NCI-H1930 (cell line): ENCODE measurements at regions not wholly inside any gene's neighbourhood (a gene's known extent, or its start where the extent isn't known, plus 50 kb on each side); places are given as distances from the start of the nearest gene placed in this dataset.

ENCODE experiments used
- DNase-seq, 2 experiments: peaks; one replicate each; lab custom pipeline; 2025; lab: John Stamatoyannopoulos, UW

DNA sequence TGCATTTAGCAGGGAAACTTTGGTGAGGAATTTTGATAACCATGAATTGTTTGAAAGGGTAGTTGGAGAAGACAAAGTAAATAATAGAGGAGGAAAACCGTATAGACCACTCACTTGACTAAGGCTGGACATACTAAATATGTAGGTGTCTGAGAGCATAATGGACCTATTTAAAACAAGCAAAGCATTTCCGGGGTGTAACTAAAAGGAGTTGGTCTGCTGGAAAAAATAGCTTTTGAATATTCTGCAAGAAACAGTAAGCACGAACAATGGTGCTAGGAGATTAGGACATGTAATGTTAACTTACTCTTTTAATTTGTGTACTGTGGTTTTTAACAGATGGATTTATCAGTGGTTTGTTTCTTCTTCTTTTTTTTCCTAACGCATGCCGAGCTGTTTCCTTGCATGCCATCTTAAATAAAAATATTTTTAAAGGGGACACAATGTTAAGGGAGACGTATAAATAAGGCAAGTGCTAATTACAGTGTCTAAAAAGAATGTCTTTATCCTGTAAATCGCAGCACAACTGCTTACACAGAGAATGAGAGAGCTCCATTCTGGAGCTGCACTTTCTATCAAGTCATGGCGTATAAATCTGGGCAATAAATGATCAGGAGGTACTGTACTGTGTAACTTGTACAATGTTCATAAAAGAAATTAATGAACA, 492.1 kb downstream of the LMO4 start:
- DNase-seq: no peak

DNA sequence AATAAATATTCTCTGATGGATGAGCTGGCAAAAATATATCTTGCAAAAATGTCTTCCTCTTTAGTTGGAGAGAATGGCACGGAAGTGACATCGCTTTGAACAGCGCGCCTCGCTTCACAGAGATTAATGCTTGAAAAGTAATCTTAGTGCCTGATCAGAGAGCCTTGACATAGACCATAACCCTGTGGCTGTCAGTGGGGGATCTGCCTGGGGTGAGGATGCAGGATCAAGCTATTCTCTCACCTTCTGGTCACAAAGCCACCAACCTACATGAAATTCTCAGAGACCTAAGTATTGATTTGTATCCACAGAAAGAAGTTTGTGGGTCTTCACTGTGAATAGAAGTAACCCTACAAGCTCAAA, 492.6 kb downstream of the LMO4 start:
- no peak for DNase-seq

DNA sequence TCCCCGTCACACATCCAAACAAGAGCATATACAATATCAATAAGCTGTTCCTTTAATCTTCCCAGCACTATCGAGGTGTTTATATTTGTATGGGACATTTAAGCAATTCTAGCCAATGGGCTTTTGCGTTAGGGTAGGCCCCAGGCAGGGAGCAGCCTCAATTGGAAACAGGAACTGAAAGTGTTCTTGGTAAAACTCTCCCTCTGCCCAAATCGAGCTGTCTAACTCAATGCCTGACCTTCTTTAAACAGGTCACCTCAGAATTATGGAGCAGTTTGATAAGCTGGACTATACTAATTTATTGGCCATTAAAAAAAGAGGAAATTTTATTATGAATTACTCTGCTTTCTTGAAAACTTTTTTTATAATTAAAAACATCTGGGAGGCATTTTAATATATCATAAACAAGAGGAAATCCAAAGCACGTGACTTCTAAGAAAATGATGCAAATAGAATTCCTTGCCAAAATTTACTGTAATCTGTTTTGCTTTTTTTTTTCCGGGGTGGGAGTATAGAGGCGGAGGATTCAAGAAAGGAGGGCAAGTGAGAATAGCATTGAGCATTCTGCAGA, 498.1 kb downstream of the LMO4 start:
- no peak for DNase-seq

DNA sequence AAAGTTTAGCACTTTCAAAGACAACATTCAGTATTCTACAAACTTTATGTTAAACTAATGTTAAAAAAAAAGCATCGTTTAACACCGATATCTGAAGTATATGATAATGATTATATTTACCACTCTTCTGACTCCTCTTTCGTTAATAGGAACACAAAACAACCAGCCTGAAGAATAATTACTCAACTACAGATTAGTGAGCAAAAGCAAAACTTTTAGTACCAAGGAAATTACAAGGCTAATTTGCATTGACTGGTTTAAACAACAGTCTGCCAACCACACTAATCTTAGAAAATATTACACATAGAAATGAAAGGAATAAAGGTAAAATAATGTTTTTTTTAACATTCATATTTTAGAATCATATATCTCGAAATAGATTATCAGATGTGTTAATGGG, 500.7 kb downstream of the LMO4 start:
- no peak for DNase-seq

DNA sequence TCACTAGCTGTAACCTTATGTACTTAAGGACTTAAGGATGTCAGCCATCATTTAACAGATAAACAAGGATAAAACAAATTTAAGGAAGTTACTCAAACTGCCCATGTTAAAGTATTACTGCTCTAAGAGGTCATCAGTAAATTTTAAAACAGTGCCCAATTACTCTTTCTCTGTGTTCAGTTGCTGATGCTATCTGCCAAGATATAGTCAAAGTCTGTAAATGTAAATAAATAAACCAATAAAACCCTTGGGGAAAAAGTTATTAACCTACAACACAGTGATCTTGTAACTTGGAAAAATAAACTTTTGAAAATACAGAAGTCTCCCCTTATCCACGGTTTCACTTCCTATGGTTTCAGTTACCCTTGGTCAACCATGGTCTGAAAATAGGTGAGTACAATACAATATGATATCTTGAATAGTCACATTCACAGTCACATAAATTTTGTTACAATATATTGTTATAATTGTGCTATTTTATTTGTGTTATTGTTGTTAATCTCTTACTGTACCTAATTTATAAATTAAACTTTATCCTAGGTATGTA, 501.8 kb downstream of the LMO4 start:
- DNase-seq: no peak

DNA sequence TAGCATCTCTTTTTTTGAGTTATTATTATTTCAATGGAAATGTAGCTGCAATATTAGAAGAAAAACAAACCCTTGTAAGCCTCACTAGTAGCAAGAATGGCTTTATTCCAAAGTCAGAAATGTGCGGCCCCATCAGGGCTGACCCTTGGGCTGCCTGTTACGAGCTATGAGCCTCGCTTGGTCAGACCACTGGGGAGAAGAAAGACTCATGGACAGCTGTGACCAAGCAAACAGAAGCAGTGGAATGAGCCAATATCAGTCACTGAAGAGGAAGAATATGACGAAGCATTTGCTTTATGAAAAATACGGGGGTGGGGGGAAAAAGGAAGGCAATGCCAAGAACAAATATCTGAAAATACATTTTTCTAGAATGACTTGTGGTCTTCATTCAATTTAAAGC, 504.5 kb downstream of the LMO4 start:
- DNase-seq: no peak

DNA sequence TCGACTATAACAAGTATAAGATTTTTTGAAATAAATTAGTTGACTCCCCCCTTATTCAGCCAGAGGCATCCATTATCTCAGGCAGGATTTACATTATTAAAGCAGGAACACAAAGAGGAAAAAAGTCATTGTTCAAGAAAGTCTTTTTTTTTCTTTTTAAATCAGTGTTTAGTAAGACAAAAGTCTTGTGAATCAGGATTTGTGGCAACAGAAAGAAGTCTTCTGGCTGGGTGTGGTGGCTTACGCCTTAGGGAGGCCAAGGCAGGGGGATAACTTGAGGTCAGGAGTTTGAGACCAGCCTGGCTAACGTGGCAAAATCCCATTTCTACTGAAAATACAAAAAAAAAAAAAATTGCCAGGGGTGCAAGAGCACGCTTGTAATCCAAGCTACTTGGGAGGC, 505.5 kb downstream of the LMO4 start:
- no peak for DNase-seq

DNA sequence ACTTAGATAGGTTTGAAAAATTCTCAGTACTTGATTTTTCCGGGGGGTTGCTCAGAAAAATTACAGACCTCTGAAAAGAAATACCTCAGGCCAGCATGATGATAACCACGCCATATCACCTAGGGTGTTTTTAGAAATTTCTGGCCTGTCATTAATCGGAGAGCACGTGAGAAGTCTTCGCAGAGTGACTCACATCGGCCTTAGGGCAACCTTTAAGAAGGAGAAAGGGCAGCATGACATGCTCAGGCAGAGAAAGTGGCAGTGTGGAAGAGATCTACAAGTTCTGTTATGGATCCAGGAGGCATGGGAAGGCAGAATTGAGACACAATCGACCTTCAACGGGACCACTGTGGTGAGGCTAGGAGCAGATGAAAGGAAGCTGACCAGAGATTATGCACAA, 506.3 kb downstream of the LMO4 start:
- no peak for DNase-seq

DNA sequence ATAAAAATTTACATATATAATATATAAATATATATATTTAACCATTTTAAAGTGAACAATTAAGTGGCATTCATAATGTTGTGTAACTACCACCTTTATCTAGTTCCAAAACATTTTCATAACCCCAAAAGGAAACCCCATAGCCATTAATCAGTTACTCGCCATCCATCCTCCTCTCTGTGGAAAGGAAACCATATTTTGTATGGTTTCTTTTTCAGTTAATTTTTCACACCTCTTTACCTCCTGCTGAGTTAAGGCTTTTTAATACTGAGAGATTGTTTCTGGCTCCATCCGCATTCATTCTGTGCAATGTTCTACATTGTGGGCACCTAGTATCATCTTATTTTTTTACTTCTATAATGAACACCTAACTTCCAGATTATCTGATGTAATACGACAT, 512.1 kb downstream of the LMO4 start:
- DNase-seq: no peak

DNA sequence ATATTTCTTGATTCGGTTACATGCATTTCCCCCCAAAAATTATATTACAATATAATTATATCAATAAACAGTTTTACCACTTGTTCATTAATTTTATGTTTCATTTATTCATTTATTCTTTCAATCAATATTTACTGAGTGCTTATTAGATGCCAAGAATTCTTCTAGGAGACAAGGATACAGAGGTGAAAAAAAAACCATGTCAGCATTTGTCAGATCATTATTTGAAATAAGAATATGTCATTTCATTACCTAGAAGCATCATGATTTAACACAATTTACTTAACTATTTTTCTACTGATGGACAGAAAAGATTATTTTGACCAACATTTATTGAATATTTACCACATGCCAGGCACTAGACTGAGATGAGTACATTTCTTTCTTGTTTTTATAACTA, 512.7 kb downstream of the LMO4 start:
- no peak for DNase-seq

DNA sequence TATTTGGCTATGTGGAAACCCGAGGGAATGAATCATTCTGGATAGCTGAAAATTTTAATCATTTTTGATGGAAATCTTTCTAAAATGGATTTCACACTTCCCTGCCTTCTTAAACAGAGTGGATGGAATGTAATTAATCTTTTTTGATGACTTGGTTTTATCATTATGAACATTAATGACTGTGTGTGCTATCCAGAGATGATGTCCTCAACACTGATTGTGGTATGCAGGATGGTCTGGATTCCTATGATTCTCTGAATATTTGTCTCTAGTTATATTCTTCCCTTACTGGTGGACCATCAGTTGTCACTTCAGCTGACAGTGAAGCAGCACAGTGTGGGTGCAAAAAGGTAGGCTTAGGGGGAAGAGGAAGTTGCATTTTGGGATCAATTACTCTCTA, 513.5 kb downstream of the LMO4 start:
- DNase-seq: no peak

DNA sequence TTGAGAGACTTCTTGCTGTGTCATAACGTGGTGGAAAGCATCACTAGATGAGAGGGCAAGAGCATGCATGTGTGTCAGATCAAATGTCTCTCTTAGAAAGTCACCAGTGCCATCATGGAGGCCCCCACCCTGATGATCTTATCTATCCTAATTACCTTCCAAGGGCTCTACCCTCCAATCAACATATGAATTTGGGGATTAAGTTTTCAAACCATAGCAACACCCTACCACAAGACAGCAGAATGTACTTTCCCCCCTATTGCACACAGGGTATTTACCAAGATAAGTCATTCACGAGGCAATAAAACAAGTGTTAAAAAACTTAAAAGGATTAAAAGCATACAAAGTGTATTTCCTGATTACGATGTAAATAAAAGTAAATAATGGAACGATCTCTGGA, 515.6 kb downstream of the LMO4 start:
- DNase-seq: no peak

DNA sequence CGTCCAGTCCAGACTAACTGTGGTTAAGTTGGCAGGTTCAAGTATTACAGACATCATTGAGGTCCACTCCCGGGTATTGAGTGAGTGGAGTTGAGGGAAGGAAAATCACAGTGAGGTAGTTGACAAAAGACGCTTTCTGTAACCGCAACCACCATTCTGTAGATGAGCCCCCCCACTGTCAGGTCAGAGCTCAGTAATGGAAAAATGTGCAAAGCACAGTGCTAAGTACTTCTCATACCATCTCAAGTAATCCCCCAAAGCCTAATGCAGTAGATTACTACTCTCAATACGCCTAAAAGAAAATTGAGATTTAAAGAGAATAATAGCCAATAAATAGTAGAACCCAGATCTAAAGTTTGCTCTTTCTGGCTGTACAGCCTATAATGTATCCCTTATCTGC, 522.8 kb downstream of the LMO4 start:
- no peak for DNase-seq

DNA sequence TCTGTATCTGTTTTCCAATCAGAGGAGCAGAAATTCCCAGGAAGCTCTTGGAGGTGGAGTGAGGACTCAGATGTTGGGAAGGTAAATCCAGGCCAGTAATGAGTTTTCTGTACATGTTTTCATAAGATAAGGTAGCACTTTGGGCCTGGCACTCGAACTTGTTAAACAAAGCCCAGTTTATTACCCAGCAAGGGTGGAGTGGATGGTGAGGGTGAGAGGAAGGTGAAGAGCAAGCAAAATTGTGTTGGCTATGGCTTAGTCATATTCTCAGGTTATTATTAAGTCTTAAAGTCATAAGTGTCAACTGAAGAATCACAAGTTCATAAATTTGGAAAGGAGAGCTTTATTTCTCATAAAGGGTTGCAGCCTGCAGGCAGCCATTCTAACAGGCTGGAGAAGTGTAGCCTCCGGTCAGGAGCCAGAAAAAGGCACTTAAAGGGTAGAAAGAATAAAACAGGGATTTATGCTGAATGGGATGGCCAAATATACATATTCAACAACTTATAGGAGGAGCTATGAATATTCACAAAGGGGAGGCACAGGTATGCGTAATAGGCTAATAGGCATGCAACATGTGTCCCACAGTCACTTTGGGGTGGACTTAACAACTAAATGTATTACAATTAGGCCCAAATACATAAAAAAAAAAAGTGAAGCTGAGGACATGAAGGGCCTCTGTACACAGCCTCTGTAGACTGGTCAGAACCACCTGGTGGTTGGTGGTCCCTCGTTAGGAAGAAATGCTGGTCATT, 523.9 kb downstream of the LMO4 start:
- no peak for DNase-seq

DNA sequence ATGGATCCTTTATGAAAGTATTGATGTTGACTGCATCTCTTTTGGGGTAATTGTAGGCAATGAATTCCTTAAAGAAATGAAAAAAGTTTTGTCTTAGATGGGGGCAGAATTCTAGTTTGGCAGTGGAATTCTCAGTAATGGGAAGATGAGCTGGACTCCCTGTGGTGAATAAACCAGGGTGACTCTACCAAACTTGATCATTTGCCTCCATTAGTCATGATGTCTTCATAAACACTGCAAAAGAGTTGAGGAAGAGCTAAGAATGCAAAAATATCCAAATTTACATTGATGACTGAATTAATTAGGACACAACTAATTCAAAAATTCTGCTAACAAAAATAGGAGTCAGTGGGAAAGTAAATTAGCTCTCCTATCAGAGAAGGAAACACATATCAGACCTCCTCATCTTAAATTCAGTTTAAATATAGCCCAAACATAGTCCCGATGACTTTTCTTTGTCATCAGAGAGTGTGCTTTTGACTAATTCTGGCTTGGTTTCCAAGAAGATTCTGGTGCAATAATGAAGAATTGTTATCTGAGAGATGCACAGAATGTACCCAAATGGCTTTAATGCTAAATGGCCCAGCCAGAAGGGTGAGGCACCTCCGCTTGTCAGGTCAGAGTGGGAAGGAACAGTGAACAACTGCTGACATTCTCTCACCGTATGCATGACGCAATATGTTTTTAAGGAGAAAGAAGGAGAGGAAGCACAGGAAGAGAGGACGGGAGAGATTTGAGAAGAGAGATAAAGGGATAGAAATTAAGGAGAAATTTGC, 525.1 kb downstream of the LMO4 start:
- DNase-seq: no peak

DNA sequence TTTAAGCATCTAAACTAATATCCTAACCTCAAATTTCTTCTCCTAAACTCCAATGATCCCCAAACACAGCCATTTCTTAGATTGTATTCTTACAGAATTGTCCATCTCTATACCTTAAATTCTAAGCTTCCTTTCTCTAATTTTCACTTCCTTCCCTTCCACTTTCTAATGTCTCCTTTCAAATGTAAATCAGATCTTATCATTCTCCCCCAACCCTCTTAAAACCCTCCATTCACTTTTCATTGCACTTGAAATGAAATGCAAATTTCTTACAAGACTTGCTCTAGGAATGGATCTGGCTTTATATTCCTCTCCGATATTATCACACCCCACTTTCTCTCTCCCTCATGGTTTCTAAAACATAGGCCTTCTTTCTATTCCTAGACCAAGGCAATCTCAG, 534.6 kb downstream of the LMO4 start:
- no peak for DNase-seq

DNA sequence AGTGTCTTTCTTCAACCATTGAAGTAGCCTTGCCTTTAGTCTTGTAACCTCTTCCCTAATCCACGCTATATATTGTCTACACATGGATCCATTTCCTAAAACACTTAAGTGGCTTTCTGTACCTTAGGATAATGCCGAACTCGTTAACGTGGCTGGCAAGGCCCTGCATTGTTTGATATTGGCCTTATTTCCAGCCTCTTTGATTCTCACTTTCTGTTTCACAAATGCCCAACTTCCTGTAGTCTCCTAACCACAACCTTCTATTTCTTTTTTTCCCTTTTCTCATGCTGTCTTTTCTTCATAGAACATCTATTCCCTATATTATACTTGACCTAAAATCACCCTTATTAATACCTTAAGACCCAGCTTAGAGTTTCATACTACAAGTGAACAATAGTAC, 536.0 kb downstream of the LMO4 start:
- no peak for DNase-seq

DNA sequence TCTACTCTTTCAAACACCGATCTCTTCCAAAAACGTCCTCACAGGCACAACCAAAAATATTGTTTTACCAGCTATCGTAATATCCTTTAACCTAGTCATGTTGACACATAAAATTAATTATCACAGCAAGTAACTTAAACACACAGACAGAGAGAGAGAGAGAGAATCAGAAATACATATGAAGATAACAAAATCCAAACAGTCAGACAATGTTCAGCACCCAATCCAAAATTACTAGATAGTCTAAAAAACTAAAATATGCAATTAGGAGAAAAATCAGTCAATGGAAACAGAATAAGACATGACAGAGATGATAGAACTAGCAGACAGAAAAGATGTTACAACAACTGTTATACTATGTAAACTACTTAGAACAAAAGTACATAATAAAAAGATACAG, 537.7 kb downstream of the LMO4 start:
- DNase-seq: no peak

DNA sequence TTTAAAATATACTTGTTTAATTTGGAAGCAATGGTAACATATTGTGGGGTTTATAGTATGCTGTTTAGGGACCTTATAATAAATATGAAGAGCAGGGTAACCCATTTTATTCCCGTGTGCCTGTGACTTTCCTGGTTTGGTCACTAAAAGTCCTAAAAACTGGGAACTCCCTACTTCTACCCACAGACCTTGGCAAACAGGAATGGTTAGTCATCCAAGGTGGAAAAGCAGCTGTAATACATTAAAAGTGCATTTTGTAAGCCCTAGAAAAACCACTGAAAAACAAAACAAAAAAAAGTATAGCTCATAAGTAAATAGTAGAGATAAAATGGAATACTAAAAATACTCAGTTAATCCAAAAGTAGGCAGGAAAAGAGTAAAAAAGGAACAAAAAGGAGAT, 538.9 kb downstream of the LMO4 start:
- DNase-seq: no peak

DNA sequence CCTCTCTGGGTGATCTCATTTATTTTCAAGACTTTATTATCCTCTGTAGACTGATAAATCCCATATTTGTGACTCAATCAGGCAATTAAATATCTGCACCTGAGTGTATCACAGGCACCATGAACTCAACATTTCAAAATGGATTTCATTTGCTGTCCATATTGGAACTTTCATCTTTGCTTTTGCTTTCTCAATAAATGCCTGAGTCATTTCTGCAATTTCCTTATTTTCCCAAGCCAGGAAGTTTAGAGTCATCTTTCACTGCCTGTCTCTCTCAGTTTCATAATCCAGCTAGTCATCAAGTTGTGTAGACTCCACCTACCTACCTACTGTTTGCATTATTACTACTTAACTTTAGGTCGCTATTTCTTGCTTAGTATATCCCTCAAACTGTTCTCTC, 540.9 kb downstream of the LMO4 start:
- no peak for DNase-seq

DNA sequence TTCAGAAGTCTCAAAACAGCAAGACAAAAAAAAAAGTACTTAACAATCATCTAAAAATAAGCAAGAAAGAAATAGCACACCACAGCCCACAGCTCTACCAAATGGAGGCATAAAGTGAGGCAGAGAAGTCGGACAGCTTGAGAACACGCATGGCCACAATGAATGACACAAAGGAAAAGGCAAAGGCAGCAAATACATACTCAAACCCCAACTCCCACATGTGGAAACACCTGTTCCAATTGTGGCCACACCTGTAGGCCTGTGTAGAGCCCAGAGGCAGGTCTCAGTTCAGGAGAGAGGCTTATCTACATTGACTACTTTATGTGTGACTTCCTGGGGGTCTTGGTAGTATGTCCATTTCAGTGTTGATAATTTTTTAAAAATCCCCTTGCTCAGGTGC, 543.5 kb downstream of the LMO4 start:
- DNase-seq: no peak

DNA sequence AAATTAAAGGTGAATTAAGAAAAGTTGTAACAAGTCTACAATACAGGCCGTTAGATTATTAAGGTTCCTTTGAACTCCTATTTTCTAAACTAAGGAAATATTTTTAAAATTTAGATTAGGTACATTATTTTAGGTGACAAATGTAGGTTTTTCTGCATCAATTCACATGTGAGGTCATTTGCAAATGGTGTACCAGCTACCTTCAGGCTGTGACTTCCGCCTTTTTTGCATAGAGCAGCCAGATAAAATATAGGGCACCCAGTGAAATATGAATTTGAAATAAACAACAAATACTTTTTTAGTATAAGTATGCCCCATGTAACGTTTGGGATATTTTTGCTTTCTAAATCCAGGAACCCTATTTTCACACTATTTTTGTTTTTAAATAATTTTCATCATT, 544.0 kb downstream of the LMO4 start:
- DNase-seq: no peak

DNA sequence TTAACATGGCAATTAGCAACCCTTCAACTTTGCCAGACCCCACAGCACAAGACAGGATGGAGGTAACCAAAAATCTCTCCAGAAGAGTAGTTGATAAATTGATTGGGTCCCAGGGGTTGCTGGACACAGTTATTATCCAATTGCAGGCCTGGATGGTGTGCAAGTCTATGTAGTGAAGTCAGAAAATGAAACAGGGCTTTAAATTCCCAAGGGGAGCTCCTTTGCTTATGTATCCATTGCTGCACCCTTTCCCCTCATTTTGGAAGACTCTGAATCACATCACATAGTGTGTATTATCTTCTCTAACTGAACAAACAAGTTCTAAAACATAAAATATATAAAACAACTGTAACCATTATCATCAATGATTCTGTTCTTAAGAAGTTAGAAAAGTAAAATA, 550.2 kb downstream of the LMO4 start:
- no peak for DNase-seq
